T follicular helper cell (primary cell): ENCODE measurements at regions not wholly inside any gene's neighbourhood (a gene's known extent, or its start where the extent isn't known, plus 50 kb on each side); places are given as distances from the start of the nearest gene placed in this dataset.
"Not testable (repeated sequence)": the region's sequence is repeated elsewhere in the genome, so short reads cannot be mapped to it uniquely, and the experiment has no call there.

Experiments used
- DNase-seq: peaks from one replicate; pipeline ENCODE4 v3.0.0-alpha.2; 2020; ENCODE audit warnings: low read depth

DNA sequence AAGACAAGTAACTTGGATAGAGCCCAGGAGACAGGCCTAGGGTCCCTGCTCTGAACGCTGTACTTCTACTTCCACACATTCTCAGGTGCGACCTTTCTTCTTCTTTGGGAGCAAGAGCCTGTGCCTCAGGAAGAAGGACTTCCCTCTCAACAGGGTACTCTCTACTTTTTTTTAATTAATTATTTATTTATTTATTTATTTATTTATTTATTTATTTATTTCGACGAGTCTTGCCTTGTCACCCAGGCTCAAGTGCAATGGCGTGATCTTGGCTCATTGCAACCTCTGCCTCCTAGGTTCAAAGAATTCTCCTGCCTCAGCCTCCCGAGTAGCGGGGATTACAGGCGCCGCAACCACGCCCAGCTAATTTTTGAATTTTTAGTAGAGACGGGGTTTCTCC lies 361.6 kb downstream of the FAM72C start:
- no peak for DNase-seq

DNA sequence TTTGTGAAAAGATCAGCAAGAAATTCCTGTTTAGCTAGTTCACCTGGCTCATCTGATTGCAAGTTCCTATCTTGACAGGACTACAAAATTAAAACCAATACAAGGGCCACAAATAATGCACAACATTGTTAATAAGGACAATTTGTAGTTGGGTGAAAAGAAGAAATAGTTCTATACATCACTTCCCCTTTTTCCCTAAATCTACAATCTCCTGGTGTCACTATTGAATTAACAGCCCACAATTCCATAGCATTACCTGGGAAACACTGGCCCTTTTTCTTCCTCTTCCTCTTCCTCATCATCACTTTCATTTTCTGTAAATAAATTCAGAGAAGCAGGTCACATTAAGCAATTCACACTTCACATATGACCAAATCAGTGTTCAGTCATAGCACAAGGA lies 366.9 kb downstream of the FAM72C start:
- DNase-seq = no peak

DNA sequence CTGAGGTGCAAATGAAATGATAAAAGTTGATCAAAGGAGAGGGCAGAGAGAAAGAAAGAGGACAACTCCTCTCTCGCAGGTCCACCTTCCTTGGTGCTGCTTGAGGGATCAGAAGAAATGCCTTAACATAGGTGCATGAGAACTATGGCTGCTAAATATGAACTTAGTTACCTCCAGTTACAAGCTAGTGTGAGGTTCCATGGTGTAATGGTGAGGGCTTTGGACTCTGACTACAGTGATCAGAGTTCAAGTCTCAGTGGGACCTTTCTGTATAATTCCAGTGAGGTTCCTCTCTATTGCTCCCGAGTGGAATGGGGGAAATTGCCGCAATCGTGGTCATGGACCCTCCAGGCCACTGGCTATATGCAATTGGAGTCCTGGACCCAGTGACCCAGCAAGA lies 387.3 kb downstream of the FAM72C start:
- no peak for DNase-seq

DNA sequence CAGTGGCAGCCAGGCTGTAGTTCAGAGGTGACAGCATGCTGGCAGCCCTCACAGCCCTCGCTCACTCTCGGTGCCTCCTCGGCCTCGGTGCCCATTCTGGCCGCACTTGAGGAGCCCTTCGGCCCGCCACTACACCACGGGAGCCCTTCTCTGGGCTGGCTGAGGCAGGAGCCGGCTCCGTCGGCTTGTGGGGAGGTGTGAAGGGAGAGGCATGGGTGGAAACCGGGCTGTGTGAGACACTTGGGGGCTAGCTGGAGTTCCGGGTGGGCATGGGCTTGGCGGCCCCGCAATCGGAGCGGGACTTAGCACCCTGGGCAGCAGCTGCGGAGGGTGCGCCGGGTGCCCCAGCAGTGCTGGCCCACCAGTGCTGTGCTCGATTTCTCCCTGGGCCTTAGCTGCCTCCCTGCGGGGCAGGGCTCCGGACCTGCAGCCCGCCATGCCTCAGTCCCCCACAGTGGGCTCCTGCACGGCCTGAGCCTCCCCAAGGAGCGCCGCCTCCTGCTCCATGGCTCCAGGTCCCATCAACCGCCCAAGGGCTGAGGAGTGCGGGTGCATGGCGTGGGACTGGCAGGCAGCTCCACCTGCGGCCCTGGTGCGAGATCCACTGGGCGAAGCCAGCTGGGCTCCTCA lies 396.8 kb downstream of the FAM72C start:
- DNase-seq = no peak

DNA sequence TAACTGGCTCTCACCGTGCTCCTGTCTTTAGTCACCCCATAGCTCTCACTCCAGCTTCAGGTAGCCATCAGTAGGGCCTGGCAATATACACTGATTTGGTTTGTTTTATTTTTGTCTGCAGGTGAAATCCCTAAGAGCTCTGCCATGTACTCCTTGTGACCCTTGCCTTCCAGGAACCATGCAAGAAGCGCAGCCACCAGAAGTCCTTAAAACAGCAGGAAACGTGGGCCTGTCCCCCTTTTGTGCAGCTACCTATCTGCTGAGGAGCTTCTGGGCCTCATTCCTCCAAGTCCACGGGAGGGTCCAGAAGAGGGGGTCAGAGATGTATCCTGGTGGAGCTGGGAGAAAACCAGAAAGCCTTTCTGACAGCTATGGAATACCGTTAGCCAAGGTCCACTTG lies 399.1 kb downstream of the FAM72C start:
- DNase-seq = not testable (repeated sequence)

DNA sequence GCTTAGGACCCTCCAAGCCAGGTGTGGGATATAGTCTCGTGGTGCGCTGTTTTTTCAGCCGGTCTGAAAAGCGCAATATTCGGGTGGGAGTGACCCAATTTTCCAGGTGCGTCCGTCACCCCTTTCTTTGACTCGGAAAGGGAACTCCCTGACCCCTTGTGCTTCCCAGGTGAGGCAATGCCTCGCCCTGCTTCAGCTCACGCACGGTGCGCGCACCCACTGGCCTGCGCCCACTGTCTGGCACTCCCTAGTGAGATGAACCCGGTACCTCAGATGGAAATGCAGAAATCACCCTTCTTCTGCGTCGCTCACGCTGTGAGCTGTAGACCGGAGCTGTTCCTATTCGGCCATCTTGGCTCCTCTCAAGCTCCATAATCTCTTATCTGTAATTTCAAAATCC lies 408.0 kb downstream of the FAM72C start:
- DNase-seq = not testable (repeated sequence)

DNA sequence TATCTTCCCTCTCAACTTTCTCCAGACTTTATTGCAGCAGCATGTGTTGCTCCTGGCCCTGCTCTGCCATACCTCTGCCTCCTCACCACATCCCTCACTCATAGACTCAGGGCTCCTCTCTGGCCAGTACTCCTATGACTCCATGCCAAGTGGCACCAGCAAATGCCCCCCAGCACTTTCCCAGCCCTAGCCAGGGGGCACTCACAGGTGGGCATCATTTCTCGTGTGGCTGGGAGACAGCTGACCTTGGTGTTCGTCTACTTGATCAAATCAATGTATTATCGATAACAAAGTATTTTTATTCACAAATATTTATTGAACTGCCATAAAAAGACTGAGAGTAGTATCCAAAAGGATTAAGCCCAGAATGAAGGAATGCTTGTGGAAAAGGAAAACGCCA lies 418.2 kb downstream of the FAM72C start:
- no peak for DNase-seq

DNA sequence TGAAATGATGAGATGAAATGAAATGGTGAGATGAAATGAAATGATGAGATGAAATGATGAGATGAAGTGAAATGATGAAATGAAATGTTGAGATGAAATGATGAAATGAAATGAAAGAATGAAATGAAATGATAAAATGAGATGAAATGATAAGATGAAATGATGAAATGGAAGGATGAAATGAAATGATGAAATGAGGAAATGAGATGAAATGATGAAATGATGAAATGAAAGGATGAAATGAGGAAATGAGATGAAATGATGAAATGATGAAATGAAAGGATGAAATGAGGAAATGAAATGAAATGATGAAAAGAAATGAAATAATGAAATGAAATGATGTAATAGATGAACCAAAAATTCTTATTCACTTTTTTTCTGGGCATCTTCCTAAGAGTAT lies 467.1 kb downstream of the FAM72C start:
- not testable (repeated sequence) for DNase-seq

DNA sequence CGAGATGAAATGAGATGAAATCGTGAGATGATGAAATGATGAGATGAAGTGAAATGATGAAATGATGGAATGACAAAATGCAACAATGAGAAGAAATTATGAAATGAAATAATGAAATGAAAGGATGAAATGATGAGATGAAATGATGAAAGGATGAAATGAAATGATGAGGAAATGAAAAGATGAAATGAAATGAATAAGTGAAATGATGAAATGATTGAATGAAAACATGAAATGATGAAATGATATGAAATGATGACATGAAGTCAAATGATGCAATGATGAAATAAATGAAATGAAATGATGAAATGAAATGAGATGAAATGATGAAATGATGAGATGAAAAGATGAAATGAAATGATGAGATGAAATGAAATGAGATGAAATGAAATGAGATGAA lies 467.7 kb downstream of the FAM72C start:
- not testable (repeated sequence) for DNase-seq

DNA sequence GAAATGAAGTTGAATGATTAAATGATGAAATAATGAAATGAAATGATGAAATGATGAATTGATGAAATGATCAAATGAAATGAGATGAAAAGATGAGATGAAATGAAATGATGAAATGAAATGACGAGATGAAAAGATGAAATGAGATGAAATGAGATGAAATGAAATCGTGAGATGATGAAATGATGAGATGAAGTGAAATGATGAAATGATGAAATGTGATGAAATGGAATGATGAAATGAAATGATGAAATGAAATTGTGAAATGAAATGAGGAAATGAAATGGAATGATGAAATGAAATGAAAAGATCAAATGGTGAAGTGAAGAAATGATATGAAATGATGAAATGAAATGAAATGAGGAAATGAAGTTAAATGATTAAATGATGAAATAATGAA lies 468.7 kb downstream of the FAM72C start:
- DNase-seq = not testable (repeated sequence)

DNA sequence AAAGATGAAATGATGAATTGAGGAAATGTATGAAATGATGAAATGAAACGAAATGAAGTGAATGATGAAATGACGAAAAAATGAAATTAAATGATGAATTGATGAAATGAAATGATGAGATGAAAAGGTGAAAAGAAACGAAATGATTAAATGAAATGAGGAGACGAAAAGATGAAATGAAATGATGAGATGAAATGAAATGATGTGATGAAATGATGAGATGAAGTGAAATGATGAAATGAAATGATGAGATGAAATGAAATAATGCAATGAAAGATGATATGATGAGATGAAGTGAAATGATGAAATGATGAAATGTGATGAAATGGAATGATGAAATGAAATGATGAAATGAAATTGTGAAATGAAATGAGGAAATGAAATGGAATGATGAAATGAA lies 469.7 kb downstream of the FAM72C start:
- DNase-seq = not testable (repeated sequence)

DNA sequence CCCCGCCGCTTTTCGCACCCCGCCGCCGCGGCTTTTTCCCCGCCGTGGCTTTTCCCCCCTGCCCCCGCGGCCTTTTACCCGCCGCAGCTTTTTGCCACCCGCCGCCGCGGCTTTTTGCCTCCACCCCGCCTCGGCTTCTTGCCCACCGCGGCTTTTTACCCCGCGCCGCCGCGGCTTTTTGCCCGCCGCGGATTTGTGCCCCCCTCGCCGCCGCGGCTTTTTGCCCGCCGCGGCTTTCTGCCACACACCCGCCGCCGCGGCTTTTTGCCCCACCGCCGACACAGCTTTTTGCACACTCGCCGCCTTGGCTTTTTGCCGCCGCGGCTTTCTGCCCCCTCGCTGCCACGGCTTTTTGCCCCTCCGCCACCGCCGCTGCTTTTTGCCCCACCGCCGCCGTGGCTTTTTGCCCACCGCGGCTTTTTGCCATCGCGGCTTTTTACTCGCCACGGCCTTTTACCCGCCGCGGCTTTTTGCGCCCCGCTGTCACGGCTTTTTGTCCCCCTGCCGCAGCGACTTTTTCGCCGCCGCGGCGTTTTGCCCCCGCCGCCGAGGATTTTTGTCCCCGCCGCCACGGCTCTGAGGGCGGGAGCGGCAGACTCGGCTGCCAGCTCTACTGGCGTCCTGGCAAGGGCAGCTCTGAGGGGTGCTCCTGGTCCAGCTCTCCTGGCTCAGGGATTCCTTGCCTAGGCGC lies 473.6 kb downstream of the FAM72C start:
- not testable (repeated sequence) for DNase-seq

DNA sequence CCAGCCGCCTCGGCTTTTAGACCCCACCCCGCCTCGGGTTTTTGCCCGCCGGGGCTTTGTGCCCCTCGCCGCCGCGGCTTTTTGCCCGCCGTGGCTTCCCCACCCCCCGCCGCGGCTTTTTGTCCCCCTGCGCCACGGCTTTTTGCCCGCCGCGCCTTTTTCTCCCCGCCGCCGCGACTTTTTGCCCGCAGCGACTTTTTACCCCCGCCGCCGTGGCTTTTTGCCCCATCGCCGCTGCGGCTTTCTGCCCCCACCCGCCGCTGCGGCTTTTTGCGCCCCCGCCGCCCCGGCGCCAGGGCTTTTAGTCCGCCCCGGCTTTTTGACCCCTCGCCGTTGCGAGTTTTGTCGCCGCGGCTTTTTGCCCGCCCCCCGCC lies 474.4 kb downstream of the FAM72C start:
- no peak for DNase-seq

DNA sequence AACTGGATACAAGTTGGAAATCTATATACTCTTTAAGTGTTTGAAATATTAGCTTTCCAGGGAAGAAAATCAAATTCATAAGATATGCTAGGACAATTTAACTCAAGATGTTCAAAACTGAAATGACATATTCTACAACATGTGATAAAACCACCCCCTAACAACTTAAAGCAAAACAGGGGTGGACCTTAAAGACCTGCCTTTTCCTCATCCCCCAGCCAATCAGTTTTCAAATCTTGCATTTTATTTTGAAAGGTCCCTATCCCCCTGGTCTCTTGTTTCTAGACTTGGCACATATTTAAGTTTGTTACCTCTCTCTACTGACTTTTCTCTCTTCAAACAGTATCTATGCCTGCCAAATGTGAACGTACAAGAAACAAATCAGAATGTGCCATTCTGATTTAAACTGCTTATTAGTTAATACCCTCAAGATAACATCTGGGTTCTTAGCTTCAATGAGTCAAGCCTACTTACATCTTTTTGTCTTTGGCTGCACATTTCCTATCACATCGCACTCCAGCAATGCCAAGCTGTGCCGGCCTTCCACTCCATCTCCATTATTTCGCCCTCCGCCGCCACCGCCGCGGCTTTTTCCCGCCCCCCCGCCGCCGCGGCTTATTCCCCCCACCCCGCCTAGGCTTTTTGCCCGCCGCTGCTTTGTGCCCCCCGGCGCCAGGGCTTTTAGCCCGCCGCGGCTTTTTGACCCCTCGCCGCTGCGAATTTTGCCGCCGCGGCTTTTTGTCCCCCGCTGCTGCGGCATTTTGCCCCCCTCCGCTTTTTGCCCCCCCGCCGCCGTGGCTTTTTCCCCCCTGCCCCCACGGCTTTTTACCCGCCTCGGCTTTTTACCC lies 475.0 kb downstream of the FAM72C start:
- not testable (repeated sequence) for DNase-seq
